ENCODE measurements at regions not wholly inside any gene's neighbourhood (a gene's known extent, or its start where the extent isn't known, plus 50 kb on each side); places are given as distances from the start of the nearest gene placed in this dataset.
"Not testable (repeated sequence)": the region's sequence is repeated elsewhere in the genome, so short reads cannot be mapped to it uniquely, and the experiment has no call there.

- WGBS, 3 donors: 92 to 100% (median 95%) methylated on average over 1 of the region's 1 CpG
- not testable (repeated sequence) for H3K4me3 ChIP-seq; H3K4me1 ChIP-seq (ENCODE audit: insufficient read depth); H3K9me3 ChIP-seq; H3K27ac ChIP-seq; DNase-seq; H3K27me3 ChIP-seq; H3K36me3 ChIP-seq
- intact Hi-C loops (cut with DNase I): loop anchor here in 1 of 4 donors (10.0 kb wide), 1 partner anchor 226 kb away; no protein-coding TSS in a partner anchor
Measured at GRCh38 chr18:5830902-5831301, 64.4 kb downstream of the TMEM200C start.

GRCh38 chr18:5828913-5829312, 66.4 kb downstream of the TMEM200C start:
- no peaks in the 10 kb centered on the region for H3K36me3 ChIP-seq
- TF ChIP-seq POLR2A (IDR thresholded peaks at IDR 0.05) (no peak), CTCF (IDR thresholded peaks at IDR 0.05) (no peak), EP300 (IDR thresholded peaks at IDR 0.05) (no peak)
- H3K9me3 ChIP-seq: no peaks in the 10 kb centered on the region
- H3K27ac ChIP-seq: no peak overlapping the region
- DNase-seq: no peak
- WGBS, 3 donors: 80 to 92% (median 90%) methylated on average over 1 of the region's 1 CpG
- intact Hi-C loops (cut with DNase I): no loop called here
- H3K4me1 ChIP-seq (ENCODE audit: insufficient read depth): no peaks in the 10 kb centered on the region
- H3K4me3 ChIP-seq: no peak overlapping the region
- H3K27me3 ChIP-seq: no peaks in the 10 kb centered on the region

- TF ChIP-seq CTCF (IDR thresholded peaks at IDR 0.05): no peak
- TF ChIP-seq POLR2A (IDR thresholded peaks at IDR 0.05): no peak
- no peak for TF ChIP-seq EP300 (IDR thresholded peaks at IDR 0.05)
- WGBS, 3 donors: 86 to 93% (median 87%) methylated on average over 4 of the region's 4 CpGs
- no peak for DNase-seq
- H3K4me3 ChIP-seq: no peak overlapping the region
- H3K36me3 ChIP-seq: no peaks in the 10 kb centered on the region
- intact Hi-C loops (cut with DNase I): no loop called here
- H3K27ac ChIP-seq: no peak overlapping the region
- H3K27me3 ChIP-seq: no peaks in the 10 kb centered on the region
- no peaks in the 10 kb centered on the region for H3K9me3 ChIP-seq
- H3K4me1 ChIP-seq (ENCODE audit: insufficient read depth): no peaks in the 10 kb centered on the region
Measured at GRCh38 chr18:5825663-5826062, 69.7 kb downstream of the TMEM200C start.

- DNase-seq: no peak
- no peak overlapping the region for H3K27ac ChIP-seq
- no peak overlapping the region for H3K4me3 ChIP-seq
- TF ChIP-seq CTCF (IDR thresholded peaks at IDR 0.05): no peak
- no peak for TF ChIP-seq POLR2A (IDR thresholded peaks at IDR 0.05)
- TF ChIP-seq EP300 (IDR thresholded peaks at IDR 0.05): no peak
- WGBS, 3 donors: 49 to 63% (median 51%) methylated on average over 5 of the region's 5 CpGs
- intact Hi-C loops (cut with DNase I): no loop called here
- no peaks in the 10 kb centered on the region for H3K9me3 ChIP-seq
- H3K36me3 ChIP-seq: no peaks in the 10 kb centered on the region
- no peaks in the 10 kb centered on the region for H3K4me1 ChIP-seq (ENCODE audit: insufficient read depth)
- H3K27me3 ChIP-seq: no peaks in the 10 kb centered on the region
Measured at GRCh38 chr18:5824370-5824984, 70.8 kb downstream of the TMEM200C start.

- no peak for DNase-seq
- H3K4me1 ChIP-seq (ENCODE audit: insufficient read depth): no peaks in the 10 kb centered on the region
- TF ChIP-seq EP300 (IDR thresholded peaks at IDR 0.05) (no peak), POLR2A (IDR thresholded peaks at IDR 0.05) (no peak), CTCF (IDR thresholded peaks at IDR 0.05) (no peak)
- H3K27ac ChIP-seq: no peak overlapping the region
- no peaks in the 10 kb centered on the region for H3K27me3 ChIP-seq
- H3K4me3 ChIP-seq: no peak overlapping the region
- WGBS, 3 donors: 76 to 86% (median 76%) methylated on average over 1 of the region's 1 CpG
- no peaks in the 10 kb centered on the region for H3K9me3 ChIP-seq
- intact Hi-C loops (cut with DNase I): no loop called here
- H3K36me3 ChIP-seq: no peaks in the 10 kb centered on the region
Measured at GRCh38 chr18:5817816-5818215, 77.5 kb downstream of the TMEM200C start.

Data from ovary (tissue), 7 donors.